NT2/D1 (cell line): ENCODE measurements at regions not wholly inside any gene's neighbourhood (a gene's known extent, or its start where the extent isn't known, plus 50 kb on each side); places are given as distances from the start of the nearest gene placed in this dataset.

Experiments
- YY1 ChIP-seq: IDR thresholded peaks from 2 replicates; pipeline ENCODE4 v1.6.1; 2011; ENCODE audit not compliant: insufficient read length, insufficient read depth
- ZNF274 ChIP-seq: IDR thresholded peaks from 2 replicates; pipeline ENCODE4 v1.6.1; 2011; ENCODE audit warnings: mild to moderate bottlenecking, low read depth, low read length

DNA sequence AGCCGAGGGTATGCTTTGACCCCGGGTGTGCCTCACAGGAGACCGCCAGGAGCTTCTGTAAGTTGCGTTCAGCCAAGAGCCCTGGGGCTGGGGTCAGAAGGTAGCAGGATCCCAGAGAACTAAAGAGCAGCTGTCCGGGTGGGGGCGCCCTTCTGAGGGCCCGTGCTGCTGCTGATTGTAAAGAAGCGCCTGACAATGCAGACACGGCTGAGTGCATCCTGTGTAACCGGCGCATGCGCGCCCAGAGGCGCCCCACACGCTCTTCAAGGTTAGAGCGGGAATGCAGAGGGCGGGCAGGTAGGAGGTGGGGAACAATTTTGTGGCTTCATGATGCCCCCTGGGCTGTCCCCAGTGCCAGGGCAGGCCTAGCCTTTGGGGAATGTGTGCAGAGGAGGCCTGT lies 210.2 kb upstream of the CTBP2 start:
- TF ChIP-seq YY1 (no peak), ZNF274 (no peak)
